Neural cell (in vitro differentiated cells): ENCODE measurements at regions not wholly inside any gene's neighbourhood (a gene's known extent, or its start where the extent isn't known, plus 50 kb on each side); places are given as distances from the start of the nearest gene placed in this dataset.
"Not testable (repeated sequence)": the region's sequence is repeated elsewhere in the genome, so short reads cannot be mapped to it uniquely, and the experiment has no call there.

Experiments used
- H2AFZ ChIP-seq: fragments of 200-600, 300-800 bp; sonication (generic), shearing (Covaris generic); 2 replicates; pipeline ENCODE4 v1.6.0; 2014; ENCODE audit warnings: low read depth, mild to moderate bottlenecking, antibody characterized with exemption, low read length, moderate library complexity
- H3F3A ChIP-seq: fragments of 200-600 bp; shearing (Covaris generic); 2 replicates; pipeline ENCODE4 v1.6.1; 2016; ENCODE audit warnings: mild to moderate bottlenecking, moderate library complexity, mixed read lengths, antibody characterized with exemption, low read length; ENCODE audit not compliant: insufficient read depth, poor library complexity, severe bottlenecking
- H3K27ac ChIP-seq: fragments of 200-600, 300-800 bp; sonication (generic), shearing (Covaris generic); 2 replicates; pipeline ENCODE4 v1.5.1; 2014; ENCODE audit warnings: mild to moderate bottlenecking, low read length, moderate library complexity
- H3K27me3 ChIP-seq: fragments of 300-800, 200-600 bp; sonication (generic), shearing (Covaris generic); 2 replicates; pipeline ENCODE4 v1.6.0; 2014; ENCODE audit warnings: mild to moderate bottlenecking, low read depth, low read length, moderate library complexity; ENCODE audit not compliant: insufficient read depth
- H3K36me3 ChIP-seq: fragments of 300-800, 200-600 bp; sonication (generic), shearing (Covaris generic); 2 replicates; pipeline ENCODE4 v1.5.1; 2014; ENCODE audit warnings: mild to moderate bottlenecking, antibody characterized with exemption, low read length, moderate library complexity; ENCODE audit not compliant: insufficient read depth
- H3K4me2 ChIP-seq: fragments of 300-800, 200-600 bp; sonication (generic), shearing (Covaris generic); 2 replicates; pipeline ENCODE4 v1.6.0; 2014; ENCODE audit warnings: mild to moderate bottlenecking, low read length
- H3K4me3 ChIP-seq: fragments of 300-800, 200-600 bp; sonication (generic), shearing (Covaris generic); 2 replicates; pipeline ENCODE4 v1.5.1; 2014; ENCODE audit warnings: mild to moderate bottlenecking, low read length, moderate library complexity
- H3K79me2 ChIP-seq: fragments of 200-600 bp; shearing (Covaris generic); replicated peaks from 2 replicates; pipeline ENCODE4 v1.6.0; 2014; ENCODE audit warnings: mild to moderate bottlenecking, low read length, moderate library complexity; ENCODE audit not compliant: insufficient read depth
- H3K9ac ChIP-seq: fragments of 300-800, 200-600 bp; sonication (generic), shearing (Covaris generic); 2 replicates; pipeline ENCODE4 v1.6.1; 2016; ENCODE audit warnings: mild to moderate bottlenecking, low read length, mixed read lengths
- H3K9me2 ChIP-seq: fragments of 200-600 bp; shearing (Covaris generic); 2 replicates; pipeline ENCODE4 v1.6.1; 2016; ENCODE audit warnings: mild to moderate bottlenecking, low read length, mixed read lengths; ENCODE audit not compliant: insufficient read depth
- H3K9me3 ChIP-seq: fragments of 200-600, 300-800 bp; sonication (generic), shearing (Covaris generic); 2 replicates; pipeline ENCODE4 v1.6.1; 2016; ENCODE audit warnings: mild to moderate bottlenecking, mixed run types, low read length, moderate library complexity, mixed read lengths
- H4K20me1 ChIP-seq: fragments of 200-600 bp; shearing (Covaris generic); 2 replicates; pipeline ENCODE4 v1.6.1; 2016; ENCODE audit warnings: mild to moderate bottlenecking, mixed run types; ENCODE audit not compliant: insufficient read depth
- CTCF ChIP-seq: fragments of 450-650 bp; IDR thresholded peaks from 2 replicates; pipeline ENCODE4 v1.5.1; 2014; ENCODE audit warnings: antibody characterized with exemption, mild to moderate bottlenecking, moderate library complexity; ENCODE audit not compliant: poor library complexity, severe bottlenecking
- EP300 ChIP-seq: fragments of 450-650 bp; conservative IDR thresholded peaks from 2 replicates; pipeline ENCODE4 v1.6.1; 2014; ENCODE audit warnings: antibody characterized with exemption, mild to moderate bottlenecking, moderate library complexity; ENCODE audit not compliant: poor library complexity, severe bottlenecking
- EZH2 ChIP-seq: fragments of 200-600, 300-800 bp; shearing (Covaris generic), sonication (generic); IDR thresholded peaks from 2 replicates; pipeline ENCODE4 v1.6.1; 2014; ENCODE audit warnings: antibody characterized with exemption, low read length, borderline replicate concordance, mild to moderate bottlenecking; ENCODE audit not compliant: insufficient read depth, poor library complexity, severe bottlenecking
- MXI1 ChIP-seq: fragments of 450-650 bp; conservative IDR thresholded peaks from 2 replicates; pipeline ENCODE4 v1.6.1; 2014; ENCODE audit warnings: antibody characterized with exemption, mild to moderate bottlenecking; ENCODE audit not compliant: poor library complexity, severe bottlenecking
- POLR2AphosphoS5 ChIP-seq: IDR thresholded peaks from 2 replicates; pipeline ENCODE4 v1.6.1; 2012
- RAD21 ChIP-seq: fragments of 450-650 bp; conservative IDR thresholded peaks from 2 replicates; pipeline ENCODE4 v1.6.1; 2014; ENCODE audit warnings: antibody characterized with exemption, mild to moderate bottlenecking, moderate library complexity
- REST ChIP-seq: IDR thresholded peaks from 2 replicates; pipeline ENCODE4 v1.6.1; 2012; ENCODE audit warnings: borderline replicate concordance
- SMC3 ChIP-seq: fragments of 450-650 bp; conservative IDR thresholded peaks from 2 replicates; pipeline ENCODE4 v1.6.1; 2014; ENCODE audit warnings: antibody characterized with exemption, mild to moderate bottlenecking, moderate library complexity; ENCODE audit not compliant: poor library complexity
- TAF1 ChIP-seq: IDR thresholded peaks from 2 replicates; pipeline ENCODE4 v1.6.1; 2012; ENCODE audit warnings: low read depth

GRCh38 chr17:68097161-68097805, 61.7 kb downstream of the KPNA2 start:
- Histone ChIP-seq H3K27me3 (no peaks in the 10 kb centered on the region), H2AFZ (no peak overlapping the region), H3K9me2 (no peaks in the 10 kb centered on the region), H3K4me3 (no peak overlapping the region), H3K79me2 (no peaks in the 10 kb centered on the region), H3K4me2 (no peak overlapping the region), H3K9ac (no peak overlapping the region), H3F3A (no peaks in the 10 kb centered on the region), H3K27ac (no peak overlapping the region), H3K36me3 (no peaks in the 10 kb centered on the region), H3K9me3 (no peaks in the 10 kb centered on the region), H4K20me1 (no peaks in the 10 kb centered on the region)
- TF ChIP-seq POLR2AphosphoS5 (no peak), EZH2 (no peak), EP300 (no peak), TAF1 (no peak), SMC3 (no peak), REST (no peak), MXI1 (no peak), CTCF (no peak), RAD21 (no peak)

- H3K9me3 ChIP-seq, H3K4me3 ChIP-seq, H3K36me3 ChIP-seq, H3K9me2 ChIP-seq, H3K9ac ChIP-seq, H3K27me3 ChIP-seq, H4K20me1 ChIP-seq, H3K27ac ChIP-seq, H3K4me2 ChIP-seq, H2AFZ ChIP-seq, H3F3A ChIP-seq: not testable (repeated sequence)
- H3K79me2 ChIP-seq: peaks cover 16% of the 10 kb centered on the region
These were observed 63.8 kb downstream of the KPNA2 start for GRCh38 chr17:68099341-68099753.
